IPS-15b (cell line): ENCODE measurements at regions not wholly inside any gene's neighbourhood (a gene's known extent, or its start where the extent isn't known, plus 50 kb on each side); places are given as distances from the start of the nearest gene placed in this dataset.

ENCODE experiments used
- H3K27me3 ChIP-seq: one replicate; pipeline ENCODE4 v1.6.1; 2013; ENCODE audit warnings: low read length; ENCODE audit not compliant: control insufficient read depth, insufficient read depth
- H3K36me3 ChIP-seq: one replicate; pipeline ENCODE4 v1.6.1; 2013; ENCODE audit warnings: low read length; ENCODE audit not compliant: control insufficient read depth, insufficient read depth
- H3K4me1 ChIP-seq: one replicate; pipeline ENCODE4 v1.6.1; 2013; ENCODE audit warnings: mild to moderate bottlenecking, low read length; ENCODE audit not compliant: control insufficient read depth, insufficient read depth
- H3K4me3 ChIP-seq: one replicate; pipeline ENCODE4 v1.5.1; 2013; ENCODE audit warnings: low read depth, low read length
- H3K9ac ChIP-seq: one replicate; pipeline ENCODE4 v1.6.1; 2013; ENCODE audit warnings: low read depth, mild to moderate bottlenecking, low read length
- H3K9me3 ChIP-seq: one replicate; pipeline ENCODE4 v1.6.1; 2013; ENCODE audit warnings: mild to moderate bottlenecking, low read length; ENCODE audit not compliant: control insufficient read depth, insufficient read depth

- Histone ChIP-seq H3K4me1 (no peaks in the 10 kb centered on the region), H3K9me3 (no peaks in the 10 kb centered on the region), H3K4me3 (no peak overlapping the region), H3K27me3 (no peaks in the 10 kb centered on the region), H3K9ac (no peak overlapping the region), H3K36me3 (no peaks in the 10 kb centered on the region)
These were observed 125.0 kb downstream of the LYPLAL1 start for GRCh38 chr1:219298571-219299148.

DNA sequence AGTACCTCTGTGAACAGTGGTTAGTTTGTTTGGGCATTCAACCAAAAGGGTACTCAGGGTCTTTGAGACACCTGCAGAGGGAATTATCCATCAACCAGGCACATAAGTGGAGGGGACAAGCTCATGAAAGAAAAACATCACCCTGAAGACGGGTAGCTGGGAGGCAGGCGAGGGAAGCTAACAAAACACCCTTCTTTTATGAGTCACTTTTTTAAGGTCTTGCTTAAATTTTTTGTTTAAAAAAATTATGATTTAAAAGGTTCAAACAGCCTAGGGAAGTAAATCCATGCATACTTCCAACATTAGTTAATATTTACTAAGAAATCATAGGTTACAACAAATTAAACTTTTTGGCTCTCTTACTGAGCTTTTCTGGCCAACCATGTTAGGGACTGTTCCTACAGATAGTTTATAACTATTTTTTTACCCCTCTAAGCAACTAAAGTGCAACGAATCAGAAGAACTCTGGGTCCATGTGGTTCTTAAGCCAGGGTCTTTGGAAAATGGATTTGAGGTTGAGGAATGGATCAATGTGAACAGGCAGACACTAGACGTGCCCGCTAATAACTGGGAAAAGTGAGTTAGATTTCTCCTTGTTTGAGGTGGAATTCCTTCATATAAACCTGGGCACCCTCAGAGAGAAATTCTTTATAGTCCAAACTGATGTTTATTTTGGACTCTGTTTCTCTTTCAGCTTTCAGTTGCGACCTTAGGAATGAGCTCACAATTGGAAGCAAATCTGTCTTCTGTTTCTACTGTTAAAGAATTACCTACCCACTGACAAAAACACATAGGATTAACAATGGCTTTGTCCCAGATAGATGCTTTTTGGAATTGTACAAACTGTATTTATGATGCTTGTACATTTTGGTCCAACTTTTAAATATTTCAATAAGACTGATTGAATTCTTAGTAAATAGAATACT, 123.0 kb downstream of the LYPLAL1 start:
- Histone ChIP-seq H3K9ac (no peak overlapping the region), H3K27me3 (no peaks in the 10 kb centered on the region), H3K9me3 (no peaks in the 10 kb centered on the region), H3K4me1 (no peaks in the 10 kb centered on the region), H3K36me3 (no peaks in the 10 kb centered on the region), H3K4me3 (no peak overlapping the region)

- no peaks in the 10 kb centered on the region for H3K9me3 ChIP-seq
- peaks cover 2% of the 10 kb centered on the region for H3K4me1 ChIP-seq
- no peak overlapping the region for H3K9ac ChIP-seq
- no peaks in the 10 kb centered on the region for H3K27me3 ChIP-seq
- no peaks in the 10 kb centered on the region for H3K36me3 ChIP-seq
- no peak overlapping the region for H3K4me3 ChIP-seq
These were observed 120.6 kb downstream of the LYPLAL1 start for GRCh38 chr1:219294251-219294650.

GRCh38 chr1:219293410-219293809, 119.7 kb downstream of the LYPLAL1 start:
- no peak overlapping the region for H3K4me3 ChIP-seq
- H3K36me3 ChIP-seq = no peaks in the 10 kb centered on the region
- no peaks in the 10 kb centered on the region for H3K27me3 ChIP-seq
- H3K9ac ChIP-seq = no peak overlapping the region
- no peaks in the 10 kb centered on the region for H3K9me3 ChIP-seq
- H3K4me1 ChIP-seq = peaks cover 2% of the 10 kb centered on the region

DNA sequence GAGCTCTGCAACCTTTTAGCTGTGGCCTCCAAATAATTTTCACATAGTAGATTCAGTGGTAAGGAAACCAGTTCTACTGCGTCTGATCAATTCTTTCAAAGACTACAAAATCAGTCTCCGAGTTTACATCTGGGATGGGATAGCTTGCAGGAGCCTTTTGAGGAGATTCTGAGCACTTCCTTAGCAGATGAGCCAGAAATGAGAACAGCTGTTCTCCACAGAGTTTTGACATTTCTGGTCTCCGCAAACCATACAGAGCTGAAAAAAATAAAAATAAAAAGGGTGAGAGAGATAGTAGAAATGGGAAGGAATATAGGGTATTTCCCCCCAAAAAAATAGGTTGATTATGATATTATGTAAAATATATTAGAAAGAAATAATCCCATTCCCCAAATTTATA, 119.3 kb downstream of the LYPLAL1 start:
- H3K36me3 ChIP-seq = no peaks in the 10 kb centered on the region
- peaks cover 2% of the 10 kb centered on the region for H3K4me1 ChIP-seq
- H3K9ac ChIP-seq = no peak overlapping the region
- no peak overlapping the region for H3K4me3 ChIP-seq
- H3K27me3 ChIP-seq = no peaks in the 10 kb centered on the region
- H3K9me3 ChIP-seq = no peaks in the 10 kb centered on the region

GRCh38 chr1:219292341-219292740, 118.7 kb downstream of the LYPLAL1 start:
- H3K4me1 ChIP-seq = peaks cover 2% of the 10 kb centered on the region
- H3K36me3 ChIP-seq = no peaks in the 10 kb centered on the region
- H3K4me3 ChIP-seq = no peak overlapping the region
- no peaks in the 10 kb centered on the region for H3K9me3 ChIP-seq
- no peaks in the 10 kb centered on the region for H3K27me3 ChIP-seq
- no peak overlapping the region for H3K9ac ChIP-seq

- Histone ChIP-seq H3K36me3 (no peaks in the 10 kb centered on the region), H3K4me1 (peaks cover 2% of the 10 kb centered on the region), H3K9ac (no peak overlapping the region), H3K27me3 (no peaks in the 10 kb centered on the region), H3K9me3 (no peaks in the 10 kb centered on the region), H3K4me3 (no peak overlapping the region)
These were observed 115.5 kb downstream of the LYPLAL1 start for GRCh38 chr1:219289171-219289570.

DNA sequence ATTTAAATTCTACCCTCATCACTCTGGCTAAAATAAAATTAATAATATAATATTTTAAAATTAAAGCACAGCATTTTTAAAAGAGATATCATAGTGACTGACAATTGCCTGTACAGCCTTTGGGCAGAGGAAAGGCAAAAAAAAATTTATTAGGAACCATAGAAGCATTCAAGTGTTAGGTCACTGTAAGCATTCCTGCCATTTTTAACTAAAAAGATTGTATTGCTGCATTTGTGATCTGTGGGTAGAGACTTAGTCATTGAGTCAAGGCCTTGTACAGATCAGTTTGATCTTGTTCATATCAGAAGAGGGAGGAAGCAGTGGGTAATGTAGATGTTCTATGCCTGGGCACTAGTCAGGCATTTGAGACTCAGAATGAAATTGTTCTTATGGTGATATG, 109.9 kb downstream of the LYPLAL1 start:
- H3K27me3 ChIP-seq = no peaks in the 10 kb centered on the region
- no peak overlapping the region for H3K9ac ChIP-seq
- H3K9me3 ChIP-seq = no peaks in the 10 kb centered on the region
- no peaks in the 10 kb centered on the region for H3K36me3 ChIP-seq
- no peaks in the 10 kb centered on the region for H3K4me1 ChIP-seq
- no peak overlapping the region for H3K4me3 ChIP-seq

GRCh38 chr1:219281831-219282230, 108.2 kb downstream of the LYPLAL1 start:
- Histone ChIP-seq H3K4me3 (no peak overlapping the region), H3K27me3 (no peaks in the 10 kb centered on the region), H3K9me3 (no peaks in the 10 kb centered on the region), H3K9ac (no peak overlapping the region), H3K4me1 (no peaks in the 10 kb centered on the region), H3K36me3 (no peaks in the 10 kb centered on the region)

GRCh38 chr1:219279017-219279770, 105.5 kb downstream of the LYPLAL1 start:
- Histone ChIP-seq H3K4me1 (no peaks in the 10 kb centered on the region), H3K27me3 (no peaks in the 10 kb centered on the region), H3K36me3 (no peaks in the 10 kb centered on the region), H3K9ac (no peak overlapping the region), H3K4me3 (no peak overlapping the region), H3K9me3 (no peaks in the 10 kb centered on the region)

DNA sequence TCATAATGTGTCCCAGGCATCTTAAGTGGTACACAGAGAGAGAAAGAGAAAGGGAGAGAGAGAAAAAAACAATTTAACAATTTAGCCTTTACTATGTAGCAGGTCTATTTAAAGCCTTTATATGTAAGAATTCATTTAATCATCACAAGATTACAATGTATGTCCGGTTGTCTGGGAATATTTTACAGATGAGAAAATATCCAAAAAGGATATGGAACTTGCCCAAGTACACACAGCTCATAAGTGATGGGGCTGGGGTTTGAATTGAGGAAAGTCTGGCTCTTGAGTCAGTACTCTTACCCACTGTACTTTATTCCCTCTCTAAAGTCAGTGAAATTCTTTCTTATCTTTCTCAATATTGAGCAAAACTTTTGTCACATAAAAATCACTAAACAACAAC, 104.6 kb downstream of the LYPLAL1 start:
- Histone ChIP-seq H3K4me1 (no peaks in the 10 kb centered on the region), H3K36me3 (no peaks in the 10 kb centered on the region), H3K9ac (no peak overlapping the region), H3K27me3 (no peaks in the 10 kb centered on the region), H3K4me3 (no peak overlapping the region), H3K9me3 (no peaks in the 10 kb centered on the region)
